SU-DHL-6 (cell line): ENCODE measurements at regions not wholly inside any gene's neighbourhood (a gene's known extent, or its start where the extent isn't known, plus 50 kb on each side); places are given as distances from the start of the nearest gene placed in this dataset.

ENCODE experiments used
- CTCF ChIP-seq: fragments of 200-600 bp; sonication (generic); IDR thresholded peaks from one replicate; pipeline ENCODE4 v1.5.1; 2017; ENCODE audit warnings: antibody characterized with exemption, mild to moderate bottlenecking, low read length, moderate library complexity; ENCODE audit not compliant: insufficient read depth, poor library complexity, severe bottlenecking
- EZH2phosphoT487 ChIP-seq: fragments of 200-600 bp; sonication (generic), shearing (Covaris generic); conservative IDR thresholded peaks from 2 replicates; pipeline ENCODE4 v1.6.1; 2018; ENCODE audit warnings: mild to moderate bottlenecking, antibody characterized with exemption, low read length, moderate library complexity, mixed read lengths

GRCh38 chr3:153094386-153094785 lies 67.6 kb upstream of the RAP2B start:
- TF ChIP-seq CTCF (no peak), EZH2phosphoT487 (no peak)
